SK-N-MC (cell line): ENCODE measurements at regions not wholly inside any gene's neighbourhood (a gene's known extent, or its start where the extent isn't known, plus 50 kb on each side); places are given as distances from the start of the nearest gene placed in this dataset.

Experiments used
- EZH2 ChIP-seq: fragments of 200-600 bp; sonication (generic); IDR thresholded peaks from one replicate; pipeline ENCODE4 v1.6.1; 2017; ENCODE audit warnings: antibody characterized with exemption
- POLR2AphosphoS5 ChIP-seq: IDR thresholded peaks from 2 replicates; pipeline ENCODE4 v1.6.1; 2012; ENCODE audit warnings: mild to moderate bottlenecking, low read depth, low read length, borderline replicate concordance

- TF ChIP-seq POLR2AphosphoS5, result no peak
- TF ChIP-seq EZH2, result no peak
Observed at GRCh38 chr18:64271975-64272659, 123.2 kb upstream of the LINC00305 start.
